ENCODE measurements at regions not wholly inside any gene's neighbourhood (a gene's known extent, or its start where the extent isn't known, plus 50 kb on each side); places are given as distances from the start of the nearest gene placed in this dataset.

GRCh38 chr11:134712228-134713145 lies 300.4 kb upstream of the B3GAT1 start:
- ChIA-PET CTCF (ENCODE audit: low intra/inter-chr PET ratio) (no interaction called here), POLR2A (no interaction called here)
- ATAC-seq (peak; percentile 96), FAIRE-seq (no peak), DNase-seq (ENCODE audit: extremely low read depth in 1 of 4, low spot score in 3 of 4) (peak; percentile 38 to 57 (median 50))
- no peaks in the 10 kb centered on the region for H3K9me1 ChIP-seq (ENCODE audit: control insufficient read depth, insufficient read depth, low read length)
- no peak overlapping the region for H3K9ac ChIP-seq (ENCODE audit: insufficient read depth in 1 of 2, low read depth in 2 of 2, low read length in 2 of 2)
- no TSS peak for BruUV-seq (replicated peaks)
- no peaks in the 10 kb centered on the region for H3K9me3 ChIP-seq (replicated peaks; ENCODE audit: control insufficient read depth, insufficient read depth, low read depth, low read length)
- intact Hi-C loops (cut with micrococcal nuclease) (no loop called here), in situ Hi-C loops (cut with MboI) (no loop called here)
- peaks cover 0 to 8% of the 10 kb centered on the region in 2 experiments; a peak in 2 of 5 replicates for H3K27me3 ChIP-seq (ENCODE audit: control insufficient read depth in 2 of 2, insufficient read depth in 2 of 2, low read length in 2 of 2)
- no peak overlapping the region; the same call in 1 of the 2 replicates for H3K4me2 ChIP-seq (ENCODE audit: insufficient read depth, low read length)
- peak overlapping the region; percentile 16; the same call in 1 of the 2 replicates for H3K4me3 ChIP-seq
- H2AFZ ChIP-seq (ENCODE audit: low read depth, low read length) = peak overlapping the region; percentile 66
- H3K79me2 ChIP-seq (ENCODE audit: control insufficient read depth, insufficient read depth, low read length) = no peaks in the 10 kb centered on the region
- no peak overlapping the region for H3K27ac ChIP-seq (ENCODE audit: extremely low read depth, low read depth, low read length)
- WGBS (ENCODE audit: insufficient coverage, low coverage, missing lambda C conversion rate) = 7% methylated on average over 19 of the region's 47 CpGs
- H3K36me3 ChIP-seq (ENCODE audit: control insufficient read depth, insufficient read depth, low read length) = no peaks in the 10 kb centered on the region
- peaks cover 0 to 6% of the 10 kb centered on the region in 2 experiments; a peak in 2 of 5 replicates for H3K4me1 ChIP-seq (replicated peaks in 1 of 2; ENCODE audit: control insufficient read depth in 2 of 2, insufficient read depth in 2 of 2, low read length in 2 of 2)
- H4K20me1 ChIP-seq (replicated peaks; ENCODE audit: control insufficient read depth, insufficient read depth, low read length) = no peaks in the 10 kb centered on the region; the same call in 1 of the 2 replicates
- TF ChIP-seq HNRNPLL (IDR thresholded peaks at IDR 0.05; ENCODE audit: low read depth, low read length, poor library complexity, severe bottlenecking) (peak; percentile 40), PHF21A (IDR thresholded peaks at IDR 0.05; ENCODE audit: borderline replicate concordance, low read depth) (no peak), CREM (IDR thresholded peaks at IDR 0.05; ENCODE audit: low read depth) (0 out of 2 replicates have a peak, but pooled peaks have one; percentile 17), DEAF1 (CRISPR knock-in tag; IDR thresholded peaks at IDR 0.05) (no peak), XRCC5 (IDR thresholded peaks at IDR 0.05; ENCODE audit: low read depth, low read length) (no peak), FIP1L1 (IDR thresholded peaks at IDR 0.05; ENCODE audit: low read depth, low read length, poor library complexity, severe bottlenecking) (no peak), GATAD2B (IDR thresholded peaks at IDR 0.05; ENCODE audit: borderline replicate concordance) (no peak), E2F6 (IDR thresholded peaks at IDR 0.05; ENCODE audit: borderline replicate concordance in 1 of 2, extremely low read depth in 1 of 2, insufficient read depth in 1 of 2, insufficient read length in 1 of 2, low read depth in 1 of 2, low read length in 1 of 2, poor library complexity in 1 of 2, severe bottlenecking in 1 of 2) (peak in 1 of 2 experiments; percentile 55), MAFG (tag; conservative IDR thresholded peaks at IDR 0.05) (no peak), ZNF395 (CRISPR knock-in tag; IDR thresholded peaks at IDR 0.05) (no peak), SMAD3 (CRISPR knock-in tag; conservative IDR thresholded peaks at IDR 0.05) (no peak), ATF2 (CRISPR knock-in tag; IDR thresholded peaks at IDR 0.05) (no peak), ZNF644 (tag; IDR thresholded peaks at IDR 0.05; ENCODE audit: low read depth) (no peak), HDAC3 (IDR thresholded peaks at IDR 0.05; ENCODE audit: borderline replicate concordance, partially characterized antibody) (no peak), SNRNP70 (optimal IDR thresholded peaks at IDR 0.05; ENCODE audit: low read depth, low read length) (no peak)
